ENCODE measurements at regions not wholly inside any gene's neighbourhood (a gene's known extent, or its start where the extent isn't known, plus 50 kb on each side); places are given as distances from the start of the nearest gene placed in this dataset.

GRCh38 chr2:71839826-71840225 is 307.8 kb downstream of the CYP26B1 start (continued):
- no peak for TF ChIP-seq SAP30 (IDR thresholded peaks at IDR 0.05; ENCODE audit: insufficient read depth, insufficient replicate concordance, low read length)
- no peak for TF ChIP-seq KDM1A (IDR thresholded peaks at IDR 0.05; ENCODE audit: borderline replicate concordance, low read length)
